ENCODE measurements at regions not wholly inside any gene's neighbourhood (a gene's known extent, or its start where the extent isn't known, plus 50 kb on each side); places are given as distances from the start of the nearest gene placed in this dataset.
A peak's percentile ranks its signal among the peaks of the same experiment; 100 is the strongest.

DNA sequence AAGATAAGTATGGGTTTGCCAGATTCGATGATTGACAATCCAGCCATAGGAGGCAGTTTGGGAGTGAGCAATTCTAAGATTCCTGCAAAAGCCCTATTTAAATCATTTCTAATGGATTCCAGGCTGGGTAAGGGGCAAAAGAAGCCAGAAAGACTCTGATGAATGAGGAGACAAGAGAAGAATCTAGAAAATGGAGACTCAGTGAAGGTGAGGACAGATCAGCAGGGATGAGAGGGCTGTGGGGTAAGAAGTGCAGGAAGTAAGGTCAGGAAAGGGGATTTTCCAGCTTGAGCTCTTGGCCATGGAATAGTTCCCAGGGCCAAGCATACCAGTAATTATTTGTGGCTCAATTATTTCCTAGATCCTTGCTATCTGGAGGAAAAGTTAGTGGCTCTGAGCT is 87.3 kb downstream of the TMX1 start:
- H3K79me2 ChIP-seq (ENCODE audit: insufficient read depth): no peaks in the 10 kb centered on the region
- no peaks in the 10 kb centered on the region for H3K9me3 ChIP-seq
- no peaks in the 10 kb centered on the region for H3K27me3 ChIP-seq (ENCODE audit: insufficient read depth)
- WGBS (ENCODE audit: low lambda C conversion rate): 94% methylated on average over 1 of the region's 1 CpG
- peaks cover 4% of the 10 kb centered on the region for H3F3A ChIP-seq (replicated peaks; ENCODE audit: insufficient read depth)
- peak overlapping the region; percentile 1 to 39; a peak in 2 of 4 replicates for H3K27ac ChIP-seq (ENCODE audit: low read depth in 2 of 2, low read length in 1 of 2)
- H3K9me2 ChIP-seq: no peaks in the 10 kb centered on the region
- H3K9ac ChIP-seq: no peak overlapping the region
- no peak overlapping the region; the same call in 1 of the 2 replicates for H2AFZ ChIP-seq (ENCODE audit: low read depth)
- POLR2A ChIA-PET: no interaction called here
- H4K20me1 ChIP-seq (ENCODE audit: insufficient read depth): no peaks in the 10 kb centered on the region
- no peaks in the 10 kb centered on the region for H3K36me3 ChIP-seq (replicated peaks in 1 of 2; ENCODE audit: control insufficient read depth in 1 of 2, insufficient read depth in 2 of 2, low read length in 1 of 2)
- CTCF ChIA-PET: no interaction called here
- H3K4me1 ChIP-seq (ENCODE audit: control insufficient read depth in 1 of 2, insufficient read depth in 2 of 2, low read depth in 1 of 2, low read length in 1 of 2): peaks cover 9 to 14% of the 10 kb centered on the region in 2 experiments; a peak in 2 of 4 replicates
- no peak overlapping the region for H3K4me3 ChIP-seq (ENCODE audit: low read depth in 2 of 2, low read length in 1 of 2)
- TF ChIP-seq, protein P1, sequence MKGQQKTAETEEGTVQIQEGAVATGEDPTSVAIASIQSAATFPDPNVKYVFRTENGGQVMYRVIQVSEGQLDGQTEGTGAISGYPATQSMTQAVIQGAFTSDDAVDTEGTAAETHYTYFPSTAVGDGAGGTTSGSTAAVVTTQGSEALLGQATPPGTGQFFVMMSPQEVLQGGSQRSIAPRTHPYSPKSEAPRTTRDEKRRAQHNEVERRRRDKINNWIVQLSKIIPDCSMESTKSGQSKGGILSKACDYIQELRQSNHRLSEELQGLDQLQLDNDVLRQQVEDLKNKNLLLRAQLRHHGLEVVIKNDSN (IDR thresholded peaks at IDR 0.05; ENCODE audit: borderline replicate concordance, low read depth): no peak
- TF ChIP-seq RFX5 (IDR thresholded peaks at IDR 0.05; ENCODE audit: low read length) (no peak), FOXM1 (IDR thresholded peaks at IDR 0.05; ENCODE audit: low read depth) (no peak), MXI1 (IDR thresholded peaks at IDR 0.05; ENCODE audit: low read depth, low read length) (no peak)
- TF ChIP-seq, protein P2, sequence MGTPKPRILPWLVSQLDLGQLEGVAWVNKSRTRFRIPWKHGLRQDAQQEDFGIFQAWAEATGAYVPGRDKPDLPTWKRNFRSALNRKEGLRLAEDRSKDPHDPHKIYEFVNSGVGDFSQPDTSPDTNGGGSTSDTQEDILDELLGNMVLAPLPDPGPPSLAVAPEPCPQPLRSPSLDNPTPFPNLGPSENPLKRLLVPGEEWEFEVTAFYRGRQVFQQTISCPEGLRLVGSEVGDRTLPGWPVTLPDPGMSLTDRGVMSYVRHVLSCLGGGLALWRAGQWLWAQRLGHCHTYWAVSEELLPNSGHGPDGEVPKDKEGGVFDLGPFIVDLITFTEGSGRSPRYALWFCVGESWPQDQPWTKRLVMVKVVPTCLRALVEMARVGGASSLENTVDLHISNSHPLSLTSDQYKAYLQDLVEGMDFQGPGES (IDR thresholded peaks at IDR 0.05; ENCODE audit: low read depth, low read length): no peak
- TF ChIP-seq, protein P3, sequence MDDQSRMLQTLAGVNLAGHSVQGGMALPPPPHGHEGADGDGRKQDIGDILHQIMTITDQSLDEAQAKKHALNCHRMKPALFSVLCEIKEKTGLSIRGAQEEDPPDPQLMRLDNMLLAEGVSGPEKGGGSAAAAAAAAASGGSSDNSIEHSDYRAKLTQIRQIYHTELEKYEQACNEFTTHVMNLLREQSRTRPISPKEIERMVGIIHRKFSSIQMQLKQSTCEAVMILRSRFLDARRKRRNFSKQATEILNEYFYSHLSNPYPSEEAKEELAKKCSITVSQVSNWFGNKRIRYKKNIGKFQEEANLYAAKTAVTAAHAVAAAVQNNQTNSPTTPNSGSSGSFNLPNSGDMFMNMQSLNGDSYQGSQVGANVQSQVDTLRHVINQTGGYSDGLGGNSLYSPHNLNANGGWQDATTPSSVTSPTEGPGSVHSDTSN (IDR thresholded peaks at IDR 0.05): no peak
- DNase-seq: no peak
- H3K4me2 ChIP-seq: 0 out of 2 replicates have a peak overlapping the region, but pooled peaks have one; percentile 20

DNA sequence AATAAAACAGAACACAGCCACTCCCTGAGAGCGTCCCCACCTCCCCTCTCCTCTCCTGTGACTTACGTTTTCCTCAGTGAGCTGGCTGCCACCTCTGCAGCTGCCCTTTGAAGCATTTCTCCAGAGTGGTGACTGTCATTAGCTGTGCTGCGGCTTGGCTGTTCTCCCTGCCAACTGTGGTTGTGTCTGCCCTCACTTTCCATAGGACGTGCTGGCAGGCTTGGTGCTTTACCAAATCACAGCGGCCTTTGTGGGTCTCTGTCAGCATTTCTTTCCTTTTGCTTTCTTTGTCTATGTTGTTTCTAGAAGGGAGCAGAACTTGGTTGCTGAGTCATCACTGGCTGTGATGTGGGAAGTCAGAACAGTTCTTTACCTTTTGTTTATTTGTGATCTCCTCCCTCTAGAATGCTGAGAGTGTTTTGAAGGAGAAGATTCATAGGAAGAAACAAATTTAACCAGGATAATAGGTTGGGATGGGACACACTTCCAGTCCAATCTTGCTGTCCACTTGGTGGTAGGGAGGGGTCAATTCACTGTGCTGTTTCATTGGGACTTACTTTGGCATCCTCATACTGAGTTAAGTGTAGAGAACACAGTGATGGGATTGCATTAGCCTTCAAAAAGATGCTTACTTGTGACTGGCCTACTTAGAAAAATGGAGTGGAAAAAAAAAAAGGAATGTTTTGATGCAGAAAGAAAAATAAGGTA is 88.2 kb downstream of the TMX1 start:
- H3K9me3 ChIP-seq: no peaks in the 10 kb centered on the region
- POLR2A ChIA-PET: no interaction called here

More for the DNA sequence above, 88.2 kb downstream of the TMX1 start:
- peaks cover 4% of the 10 kb centered on the region for H3F3A ChIP-seq (replicated peaks; ENCODE audit: insufficient read depth)
- DNase-seq: no peak
- peaks cover 9 to 14% of the 10 kb centered on the region in 2 experiments; a peak in 3 of 4 replicates for H3K4me1 ChIP-seq (ENCODE audit: control insufficient read depth in 1 of 2, insufficient read depth in 2 of 2, low read depth in 1 of 2, low read length in 1 of 2)
- no peaks in the 10 kb centered on the region for H3K9me2 ChIP-seq
- H4K20me1 ChIP-seq (ENCODE audit: insufficient read depth): no peaks in the 10 kb centered on the region
- CTCF ChIA-PET: no interaction called here
- H2AFZ ChIP-seq (ENCODE audit: low read depth): peak overlapping the region; percentile 15; the same call in 1 of the 2 replicates
- no peak overlapping the region for H3K4me3 ChIP-seq (ENCODE audit: low read depth in 2 of 2, low read length in 1 of 2)
- 46% methylated on average over 5 of the region's 5 CpGs for WGBS (ENCODE audit: low lambda C conversion rate)
- H3K36me3 ChIP-seq (replicated peaks in 1 of 2; ENCODE audit: control insufficient read depth in 1 of 2, insufficient read depth in 2 of 2, low read length in 1 of 2): no peaks in the 10 kb centered on the region
- TF ChIP-seq FOSL2 (IDR thresholded peaks at IDR 0.05; ENCODE audit: borderline replicate concordance, low read depth) (peak; percentile 6; the same call in 1 of the 2 replicates), MEF2A (IDR thresholded peaks at IDR 0.05; ENCODE audit: borderline replicate concordance, low read depth) (no peak)
- H3K79me2 ChIP-seq (ENCODE audit: insufficient read depth): no peaks in the 10 kb centered on the region
- H3K9ac ChIP-seq: no peak overlapping the region
- peak overlapping the region in 1 of 2 experiments; percentile 39; a peak in 1 of 4 replicates for H3K27ac ChIP-seq (ENCODE audit: low read depth in 2 of 2, low read length in 1 of 2)
- no peaks in the 10 kb centered on the region for H3K27me3 ChIP-seq (ENCODE audit: insufficient read depth)
- H3K4me2 ChIP-seq: peak overlapping the region; percentile 20

Measured in SK-N-SH (cell line).